Non-pigmented ciliary epithelial cell (primary cell): ENCODE measurements at regions not wholly inside any gene's neighbourhood (a gene's known extent, or its start where the extent isn't known, plus 50 kb on each side); places are given as distances from the start of the nearest gene placed in this dataset.
A peak's percentile ranks its signal among the peaks of the same experiment; 100 is the strongest.
"Not testable (repeated sequence)": the region's sequence is repeated elsewhere in the genome, so short reads cannot be mapped to it uniquely, and the experiment has no call there.

Experiments used
- DNase-seq: peaks from one replicate; pipeline ENCODE4 v3.0.0-alpha.2; 2010; ENCODE audit warnings: low read depth

DNA sequence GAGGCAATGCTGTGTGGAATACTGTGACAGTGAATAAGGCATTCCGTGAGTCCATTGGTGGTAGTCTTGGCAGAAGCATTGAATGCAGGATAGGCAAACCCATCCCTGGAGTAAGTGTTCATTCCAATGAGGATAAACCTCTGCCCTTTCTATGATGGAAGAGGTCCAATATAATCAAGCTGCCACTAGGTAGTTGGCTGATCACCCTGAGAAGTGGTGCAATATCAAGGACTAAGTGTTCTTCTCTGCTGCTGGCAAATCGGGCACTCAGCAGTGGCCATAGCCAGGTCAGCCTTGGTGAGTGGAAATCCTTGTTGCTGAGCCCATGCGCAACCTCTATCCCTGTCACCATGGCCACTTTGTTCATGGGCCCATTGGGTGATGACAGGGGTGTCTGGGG, 70.1 kb downstream of the FBXO4 start:
- DNase-seq: no peak

GRCh38 chr5:42001673-42002072, 76.6 kb downstream of the FBXO4 start:
- no peak for DNase-seq

GRCh38 chr5:42003852-42004251, 78.8 kb downstream of the FBXO4 start:
- not testable (repeated sequence) for DNase-seq

DNA sequence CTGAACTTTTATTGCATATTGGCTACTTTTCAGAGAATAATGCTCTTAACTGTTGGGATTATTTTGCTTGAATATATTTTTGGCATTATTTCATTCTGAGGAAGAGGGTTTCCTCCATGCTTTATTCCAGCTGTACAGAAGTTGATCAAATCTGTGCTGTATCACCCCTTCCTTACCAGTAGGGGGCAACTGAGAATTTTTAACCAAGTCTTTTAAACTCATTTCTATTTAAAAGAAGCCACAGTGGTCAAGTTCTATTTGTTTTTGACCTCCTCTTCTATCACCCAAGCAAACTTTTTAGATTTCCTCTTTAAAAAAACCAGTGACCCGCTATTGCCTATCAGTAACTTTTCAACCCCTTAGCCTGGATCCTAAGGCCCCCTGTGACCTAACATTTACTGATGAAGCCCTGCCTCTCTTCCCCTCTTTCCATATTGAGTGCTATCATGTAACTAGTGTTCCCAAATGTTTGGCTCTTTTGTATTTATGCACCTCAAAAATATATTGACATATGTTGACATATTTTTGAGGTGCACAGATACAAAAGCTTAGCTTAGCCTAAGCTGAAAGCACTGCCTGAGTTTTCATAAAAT, 80.6 kb downstream of the FBXO4 start:
- DNase-seq: no peak

DNA sequence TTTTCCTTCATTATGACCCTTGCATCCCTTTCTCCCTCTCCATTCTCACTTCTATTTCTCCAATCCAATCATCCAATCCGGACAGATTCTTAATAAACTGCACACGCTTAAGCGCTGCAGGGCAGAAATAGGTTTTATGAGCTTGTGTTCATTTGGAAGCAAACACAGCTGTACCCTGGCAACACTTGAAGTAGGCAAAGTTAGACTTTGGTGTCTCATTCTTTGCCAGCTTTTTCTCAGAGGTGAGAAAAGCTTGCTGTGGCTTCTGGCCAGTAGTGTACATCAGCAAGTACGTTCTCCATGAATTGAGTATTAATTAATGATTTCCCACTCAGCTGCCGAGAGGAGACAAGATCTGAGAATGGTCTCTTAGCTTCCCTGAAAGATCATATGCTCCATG, 88.5 kb downstream of the FBXO4 start:
- DNase-seq: no peak

DNA sequence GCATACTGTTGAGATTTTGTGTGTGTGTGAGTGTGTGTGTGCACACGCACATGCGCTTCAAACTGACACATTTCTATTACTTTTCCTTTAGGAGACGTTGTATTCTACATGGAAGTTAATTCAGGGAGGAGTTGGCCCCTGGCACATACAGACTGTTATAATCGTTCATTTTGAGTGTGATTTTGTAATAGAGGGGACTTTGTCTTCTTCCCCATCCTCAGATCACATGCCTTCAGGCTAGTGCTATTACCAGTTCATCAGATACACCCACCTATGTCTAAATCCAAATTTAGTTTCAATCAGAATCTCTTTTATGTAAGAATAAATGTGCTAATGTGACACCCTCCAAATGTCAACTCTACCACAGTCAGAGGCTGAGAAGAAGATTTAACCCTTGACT, 90.2 kb downstream of the FBXO4 start:
- no peak for DNase-seq

GRCh38 chr5:42015681-42016080, 90.6 kb downstream of the FBXO4 start:
- DNase-seq: no peak

DNA sequence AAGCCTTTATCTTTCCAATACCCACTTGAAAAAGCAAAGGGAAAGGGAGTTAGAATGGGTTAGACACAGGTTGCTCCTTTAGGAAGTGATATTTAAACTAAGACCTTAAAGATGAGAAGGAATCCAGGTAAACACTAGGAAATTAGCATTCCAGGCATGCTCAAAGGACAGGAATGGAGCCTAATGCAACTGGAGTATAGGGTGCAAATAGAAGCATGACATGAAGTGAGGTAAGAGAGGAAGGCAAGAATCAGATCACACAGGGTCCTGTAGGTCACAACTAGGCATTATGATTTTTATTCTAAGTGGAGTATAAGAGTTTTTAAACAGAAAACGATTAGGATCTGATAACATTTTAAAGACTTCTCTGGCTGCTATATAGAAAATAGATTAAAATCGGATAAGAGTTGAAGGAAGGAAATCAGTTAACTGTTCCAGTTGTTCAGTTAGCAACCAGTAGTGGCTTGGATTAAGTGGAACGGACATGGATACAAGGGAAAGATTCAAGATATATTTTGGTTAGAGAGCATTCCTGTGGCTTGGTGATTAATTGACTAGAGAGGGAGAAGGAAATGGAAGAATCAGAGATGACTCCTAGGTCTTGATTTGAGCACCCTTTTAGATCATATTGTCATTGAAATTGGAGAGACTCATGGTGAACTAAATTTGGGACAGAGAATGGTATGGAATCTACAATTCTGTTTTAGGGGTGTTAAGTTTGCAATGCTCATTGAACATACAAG, 95.9 kb downstream of the FBXO4 start:
- DNase-seq: peak; percentile 20

GRCh38 chr5:42021923-42022322, 96.8 kb downstream of the FBXO4 start:
- peak; percentile 43 for DNase-seq

- no peak for DNase-seq
Observed at GRCh38 chr5:42022383-42022972, 97.4 kb downstream of the FBXO4 start.

GRCh38 chr5:42026446-42026845, 101.4 kb downstream of the FBXO4 start:
- no peak for DNase-seq

DNA sequence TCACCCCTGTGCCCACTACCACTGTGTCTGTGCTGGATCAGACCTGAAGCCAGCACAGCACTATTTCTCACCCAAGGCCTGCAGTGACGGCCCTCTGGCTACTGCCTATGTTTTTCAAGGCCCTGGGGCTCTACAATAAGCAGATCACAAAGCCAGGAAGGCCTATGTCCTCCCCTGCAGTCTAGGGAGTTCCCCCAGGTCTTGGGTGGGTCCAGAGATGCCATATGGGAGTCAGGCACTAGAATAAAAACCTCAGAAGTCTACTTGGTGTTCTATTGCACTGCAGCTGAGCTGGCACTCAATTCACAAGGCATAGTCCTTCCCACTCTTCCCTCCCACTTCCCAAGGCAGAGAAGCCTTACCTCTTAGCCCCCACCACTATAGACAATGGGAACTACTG, 107.1 kb downstream of the FBXO4 start:
- no peak for DNase-seq

DNA sequence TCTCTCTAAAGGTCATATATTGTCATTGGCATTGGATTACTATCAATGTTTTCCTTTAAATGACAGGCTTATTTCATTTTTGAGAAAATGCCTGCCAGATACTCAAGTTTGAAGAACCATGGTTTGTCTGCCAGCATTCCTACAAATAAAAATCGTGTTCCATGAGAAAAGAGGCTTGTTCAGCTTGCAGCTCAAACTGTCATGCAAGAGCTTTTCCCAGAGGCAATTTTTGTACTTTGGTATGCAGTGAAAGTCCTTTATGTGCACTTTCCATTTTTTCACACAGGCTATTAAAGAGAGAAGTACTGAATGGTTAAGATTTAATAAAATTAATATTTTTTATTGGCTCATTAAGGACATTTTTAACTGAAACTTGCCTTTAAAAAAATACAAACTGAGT, 110.4 kb downstream of the FBXO4 start:
- no peak for DNase-seq

- no peak for DNase-seq
Observed at GRCh38 chr5:42036379-42036778, 111.3 kb downstream of the FBXO4 start.

DNA sequence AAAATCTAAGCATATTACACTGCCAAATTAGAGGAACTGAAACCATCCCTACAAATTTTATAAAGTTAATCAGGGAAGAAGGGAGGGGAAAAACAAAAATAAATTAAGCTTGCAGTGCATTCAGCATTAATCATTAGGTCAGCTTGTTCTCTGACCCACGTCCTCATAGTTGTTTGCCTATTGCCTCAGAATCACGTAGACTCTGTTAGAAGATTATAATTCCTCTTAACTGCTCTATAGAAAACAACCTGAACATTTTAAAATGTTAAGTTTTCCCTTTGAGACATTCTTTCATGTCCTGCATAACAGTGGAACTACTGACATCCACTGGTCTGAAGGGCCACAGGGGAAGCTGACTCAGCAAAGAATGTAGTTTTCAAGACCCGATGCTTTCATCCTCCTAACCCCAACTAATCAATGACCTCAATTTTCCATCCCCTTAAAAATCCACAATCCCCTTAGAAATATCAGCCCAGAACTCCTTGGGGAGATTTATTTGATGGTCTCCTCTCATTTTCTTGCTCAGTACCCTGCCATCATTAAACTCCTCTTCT, 112.4 kb downstream of the FBXO4 start:
- DNase-seq: no peak

GRCh38 chr5:42043400-42043799, 118.3 kb downstream of the FBXO4 start:
- DNase-seq: no peak

DNA sequence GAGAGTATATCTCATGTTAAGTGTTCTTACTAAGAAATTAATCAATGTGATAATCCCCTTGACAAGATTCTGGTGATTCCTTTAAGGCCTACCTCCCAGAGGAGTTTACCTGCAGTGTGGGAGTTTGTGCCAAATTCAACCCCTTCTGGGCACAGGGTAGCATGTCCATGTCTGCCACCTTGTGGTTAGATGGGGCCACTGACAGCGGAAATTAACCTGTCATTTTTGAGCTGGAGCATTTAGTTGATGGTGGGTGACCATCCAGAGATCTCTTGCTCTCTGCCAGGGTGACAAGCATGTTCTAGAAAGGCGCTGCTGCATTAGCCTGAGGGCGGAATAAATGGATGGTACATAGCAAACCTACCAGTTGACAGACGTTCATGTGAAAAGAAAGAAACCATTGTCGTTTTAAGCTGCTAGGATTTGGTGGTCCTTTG, 132.2 kb downstream of the FBXO4 start:
- DNase-seq: no peak

DNA sequence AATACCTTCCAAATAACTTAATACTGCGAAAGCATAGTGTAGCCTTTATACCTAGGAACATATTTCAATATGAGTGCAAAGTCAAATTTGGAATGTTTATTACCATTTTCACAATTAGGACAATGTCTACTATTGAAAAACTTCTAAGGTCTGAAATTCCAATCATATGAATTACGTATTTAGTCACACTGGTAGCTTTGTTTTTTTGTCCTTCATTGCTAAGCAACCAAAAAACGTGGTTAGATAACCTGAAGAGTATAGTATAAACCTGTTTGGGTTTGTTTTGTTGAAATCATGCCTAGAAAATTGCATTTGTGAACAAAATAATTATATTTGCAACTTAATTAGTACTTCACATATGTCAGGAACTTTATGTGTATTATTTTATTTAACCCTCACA, 134.2 kb downstream of the FBXO4 start:
- no peak for DNase-seq

- no peak for DNase-seq
Observed at GRCh38 chr5:42059778-42060464, 134.8 kb downstream of the FBXO4 start.

- DNase-seq: no peak
Observed at GRCh38 chr5:42061121-42061520, 136.0 kb downstream of the FBXO4 start.

DNA sequence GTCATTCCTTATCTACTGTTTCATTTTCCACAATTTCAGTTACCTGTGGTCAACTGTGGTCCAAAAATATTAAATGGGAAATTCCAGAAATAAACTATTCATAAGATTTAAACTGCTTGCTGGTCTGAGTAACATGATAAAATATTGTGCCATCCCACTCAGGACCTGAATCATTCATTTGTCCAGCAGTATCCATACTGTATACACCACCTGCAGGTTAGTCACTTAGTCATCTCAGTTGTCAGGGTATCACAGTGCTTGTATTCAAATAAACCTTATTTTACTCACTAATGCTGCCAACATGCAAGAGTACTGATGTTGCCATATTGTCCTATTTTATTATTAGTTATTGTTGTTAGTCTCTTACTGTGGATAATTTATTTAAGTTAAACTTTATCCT, 139.7 kb downstream of the FBXO4 start:
- no peak for DNase-seq

- no peak for DNase-seq
Observed at GRCh38 chr5:42066131-42066530, 141.1 kb downstream of the FBXO4 start.

DNA sequence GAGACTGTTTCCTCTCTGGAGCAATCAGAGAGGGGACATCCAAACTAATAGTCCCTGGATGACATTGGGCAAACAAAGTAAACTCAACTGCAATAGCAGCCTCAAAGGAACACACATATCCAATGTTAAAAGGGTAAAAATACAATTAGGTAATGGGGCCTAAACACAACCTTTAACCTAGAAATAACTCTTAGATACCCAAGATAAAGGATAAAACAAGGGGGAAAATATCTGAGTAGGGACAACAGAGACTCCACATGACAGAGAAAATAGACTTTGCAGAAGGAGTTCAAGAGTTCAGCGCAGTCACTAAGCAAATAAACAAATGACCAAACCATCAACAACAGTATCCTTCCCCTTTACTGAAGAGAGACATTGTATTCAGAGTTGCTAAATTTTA, 149.3 kb downstream of the FBXO4 start:
- no peak for DNase-seq
